Trophoblast cell (in vitro differentiated cells and primary cell): ENCODE measurements at regions not wholly inside any gene's neighbourhood (a gene's known extent, or its start where the extent isn't known, plus 50 kb on each side); places are given as distances from the start of the nearest gene placed in this dataset.

Experiments used
- DNase-seq, 2 donors: peaks; one replicate each; pipeline ENCODE4 v3.0.0-alpha.2; 2016
- H2AFZ ChIP-seq: 2 replicates; pipeline ENCODE4 v1.6.1; 2013; ENCODE audit warnings: low read length, moderate library complexity, mild to moderate bottlenecking; ENCODE audit not compliant: insufficient read depth, poor library complexity
- H2AK5ac ChIP-seq: 2 replicates; pipeline ENCODE4 v1.6.1; 2013; ENCODE audit warnings: mild to moderate bottlenecking, low read length
- H2BK120ac ChIP-seq: 2 replicates; pipeline ENCODE4 v1.6.1; 2013; ENCODE audit warnings: low read length, mild to moderate bottlenecking, moderate library complexity; ENCODE audit not compliant: insufficient read depth, poor library complexity
- H2BK12ac ChIP-seq: 2 replicates; pipeline ENCODE4 v1.6.1; 2013; ENCODE audit warnings: mild to moderate bottlenecking, low read length, moderate library complexity
- H2BK5ac ChIP-seq: 2 replicates; pipeline ENCODE4 v1.6.1; 2013; ENCODE audit warnings: low read length, low read depth, moderate library complexity, mild to moderate bottlenecking; ENCODE audit not compliant: poor library complexity
- H3K14ac ChIP-seq: 2 replicates; pipeline ENCODE4 v1.6.1; 2013; ENCODE audit warnings: mild to moderate bottlenecking, low read length
- H3K18ac ChIP-seq: 2 replicates; pipeline ENCODE4 v1.6.1; 2013; ENCODE audit warnings: mild to moderate bottlenecking, low read length
- H3K23ac ChIP-seq: 2 replicates; pipeline ENCODE4 v1.6.1; 2013; ENCODE audit warnings: low read length
- H3K27ac ChIP-seq: 2 replicates; pipeline ENCODE4 v1.5.1; 2013; ENCODE audit warnings: low read depth, mild to moderate bottlenecking, inconsistent platforms, low read length, moderate library complexity
- H3K27me3 ChIP-seq: 2 replicates; pipeline ENCODE4 v1.6.1; 2013; ENCODE audit warnings: inconsistent platforms, mild to moderate bottlenecking, low read length, moderate library complexity; ENCODE audit not compliant: insufficient read depth
- H3K36me3 ChIP-seq, 2 experiments: 1 replicate in 1 of 2; 2 replicates in 1 of 2; pipeline ENCODE4 v1.6.1; 2013; ENCODE audit warnings: low read length in 2 of 2, mild to moderate bottlenecking in 2 of 2, moderate library complexity in 1 of 2; ENCODE audit not compliant: insufficient read depth in 2 of 2, control insufficient read depth in 1 of 2
- H3K4ac ChIP-seq: 2 replicates; pipeline ENCODE4 v1.6.1; 2013; ENCODE audit warnings: low read depth, mild to moderate bottlenecking, low read length, moderate library complexity
- H3K4me1 ChIP-seq, 2 experiments: 1 replicate in 1 of 2; 2 replicates in 1 of 2; pipeline ENCODE4 v1.6.1; 2013; ENCODE audit warnings: low read length in 2 of 2, mild to moderate bottlenecking in 2 of 2, moderate library complexity in 1 of 2; ENCODE audit not compliant: insufficient read depth in 2 of 2, control insufficient read depth in 1 of 2
- H3K4me2 ChIP-seq: 2 replicates; pipeline ENCODE4 v1.6.1; 2013; ENCODE audit warnings: inconsistent platforms, mild to moderate bottlenecking, low read length, moderate library complexity
- H3K4me3 ChIP-seq: 2 replicates; pipeline ENCODE4 v1.5.1; 2013; ENCODE audit warnings: mild to moderate bottlenecking, low read depth, low read length, inconsistent platforms
- H3K79me1 ChIP-seq: one replicate; pipeline ENCODE4 v1.6.1; 2013; ENCODE audit warnings: low read length
- H3K79me2 ChIP-seq: 2 replicates; pipeline ENCODE4 v1.6.1; 2013; ENCODE audit warnings: low read length, mild to moderate bottlenecking; ENCODE audit not compliant: control insufficient read depth, insufficient read depth, poor library complexity
- H3K9ac ChIP-seq: 2 replicates; pipeline ENCODE4 v1.6.1; 2013; ENCODE audit warnings: mild to moderate bottlenecking, low read length
- H3K9me3 ChIP-seq: 2 replicates; pipeline ENCODE4 v1.6.1; 2013; ENCODE audit warnings: low read depth, mild to moderate bottlenecking, control low read depth, inconsistent platforms, low read length; ENCODE audit not compliant: insufficient read depth
- H4K12ac ChIP-seq: 2 replicates; pipeline ENCODE4 v1.6.1; 2013; ENCODE audit warnings: low read depth, mild to moderate bottlenecking, low read length, moderate library complexity
- H4K8ac ChIP-seq: 2 replicates; pipeline ENCODE4 v1.6.1; 2013; ENCODE audit warnings: low read depth, mild to moderate bottlenecking, low read length, moderate library complexity
- H4K91ac ChIP-seq: one replicate; pipeline ENCODE4 v1.6.1; 2013; ENCODE audit warnings: low read depth, mild to moderate bottlenecking, low read length, moderate library complexity
- WGBS: extraction: QIAGEN DNeasy Blood & Tissue Kit; methylation state at CpG from one replicate; pipeline ENCODE4 v1.1.7; 2013; ENCODE audit warnings: missing lambda C conversion rate; ENCODE audit not compliant: insufficient read length, insufficient coverage; ENCODE audit errors: extremely low coverage; 5-methylcytosine and 5-hydroxymethylcytosine counted together

DNA sequence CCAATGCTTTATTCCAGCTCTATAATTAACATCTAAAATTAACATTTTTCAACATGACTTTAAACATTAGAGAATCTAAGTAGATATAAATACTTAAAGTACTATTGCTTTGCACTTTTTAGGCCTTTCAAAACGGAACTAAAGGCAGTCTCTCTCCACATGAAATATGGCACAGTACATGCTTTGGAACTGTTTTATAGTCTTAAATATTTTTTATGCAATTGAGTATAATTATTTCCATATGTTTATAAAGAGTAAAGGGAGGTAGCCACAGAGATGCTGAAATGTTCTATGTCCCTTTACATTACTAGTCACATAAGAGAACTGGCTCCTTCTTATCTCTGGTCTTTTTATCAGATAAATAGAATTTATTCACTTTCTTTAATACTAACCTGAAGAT lies 674.0 kb downstream of the PLCL1 start:
- H3K9me3 ChIP-seq: no peaks in the 10 kb centered on the region
- no peaks in the 10 kb centered on the region for H3K79me1 ChIP-seq

DNA sequence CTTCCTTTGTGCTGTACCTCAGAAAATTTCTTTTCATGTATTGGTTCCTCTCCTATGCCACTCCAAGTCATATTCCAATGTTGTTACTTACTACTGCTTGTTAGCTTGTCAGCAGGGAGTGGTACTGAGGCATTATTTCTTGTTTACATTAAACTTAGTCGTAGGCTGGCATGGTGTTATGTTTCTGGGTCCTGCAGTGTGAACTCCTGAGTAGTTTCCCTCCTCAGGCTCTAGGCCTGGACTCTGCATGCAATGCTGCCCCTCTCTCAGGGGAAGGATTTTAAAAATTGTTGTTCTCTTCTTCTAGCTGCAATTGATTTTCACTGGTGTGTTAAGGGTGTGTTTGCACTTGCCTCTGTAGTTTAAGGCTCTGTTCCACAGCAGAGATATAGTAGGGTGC lies 671.6 kb downstream of the PLCL1 start:
- no CpG with 5 or more reads among the region's 1 CpG for WGBS
- Histone ChIP-seq H3K27me3 (no peaks in the 10 kb centered on the region), H2BK12ac (no peak overlapping the region), H3K18ac (no peak overlapping the region), H3K79me2 (no peaks in the 10 kb centered on the region), H4K91ac (no peak overlapping the region), H3K9ac (no peak overlapping the region), H2AFZ (no peak overlapping the region), H3K27ac (no peak overlapping the region), H2BK5ac (no peak overlapping the region), H3K23ac (no peak overlapping the region), H4K12ac (no peak overlapping the region), H3K79me1 (no peaks in the 10 kb centered on the region), H3K4me2 (no peak overlapping the region), H2AK5ac (no peak overlapping the region), H3K14ac (no peak overlapping the region), H3K9me3 (no peaks in the 10 kb centered on the region), H3K4me1 (no peaks in the 10 kb centered on the region), H3K36me3 (no peaks in the 10 kb centered on the region), H3K4ac (no peak overlapping the region), H4K8ac (no peak overlapping the region), H2BK120ac (no peak overlapping the region), H3K4me3 (no peak overlapping the region)
- no peak for DNase-seq

More for the DNA sequence above, 674.0 kb downstream of the PLCL1 start:
- no peak overlapping the region for H2BK120ac ChIP-seq
- no peak overlapping the region for H3K4me2 ChIP-seq
- no peak overlapping the region for H3K4ac ChIP-seq
- no peak overlapping the region for H3K27ac ChIP-seq
- H3K4me1 ChIP-seq: no peaks in the 10 kb centered on the region
- no peak overlapping the region for H3K18ac ChIP-seq
- H2AFZ ChIP-seq: no peak overlapping the region
- DNase-seq: no peak
- no CpG with 5 or more reads among the region's 1 CpG for WGBS
- H3K4me3 ChIP-seq: no peak overlapping the region
- H3K9ac ChIP-seq: no peak overlapping the region
- H3K36me3 ChIP-seq: no peaks in the 10 kb centered on the region
- H3K14ac ChIP-seq: no peak overlapping the region
- no peak overlapping the region for H2BK5ac ChIP-seq
- H4K91ac ChIP-seq: no peak overlapping the region
- no peak overlapping the region for H4K8ac ChIP-seq
- H4K12ac ChIP-seq: no peak overlapping the region
- H3K79me2 ChIP-seq: no peaks in the 10 kb centered on the region
- no peak overlapping the region for H2BK12ac ChIP-seq
- no peak overlapping the region for H3K23ac ChIP-seq
- H3K27me3 ChIP-seq: no peaks in the 10 kb centered on the region
- no peak overlapping the region for H2AK5ac ChIP-seq

DNA sequence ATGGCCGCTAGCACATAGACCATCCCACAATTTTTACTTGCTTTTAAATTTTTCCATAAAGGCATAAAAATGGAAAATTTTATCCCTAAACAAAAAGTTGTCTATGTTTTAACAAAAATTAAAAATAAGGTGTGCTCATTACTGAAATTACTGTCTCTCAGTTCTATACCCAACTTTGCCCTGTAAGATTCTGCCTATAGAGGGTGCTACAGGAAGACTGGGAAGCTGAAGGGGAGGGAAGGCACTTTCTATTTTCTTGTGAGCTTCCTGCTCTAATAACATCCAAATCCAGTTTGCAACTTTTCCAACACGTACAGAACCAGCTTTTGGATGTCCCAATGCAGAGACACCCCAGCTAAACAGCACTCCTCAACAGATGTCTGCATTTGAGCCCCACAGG lies 666.9 kb downstream of the PLCL1 start:
- H3K79me1 ChIP-seq: no peaks in the 10 kb centered on the region
- no peak overlapping the region for H3K4ac ChIP-seq
- no CpG with 5 or more reads among the region's 2 CpGs for WGBS

DNA sequence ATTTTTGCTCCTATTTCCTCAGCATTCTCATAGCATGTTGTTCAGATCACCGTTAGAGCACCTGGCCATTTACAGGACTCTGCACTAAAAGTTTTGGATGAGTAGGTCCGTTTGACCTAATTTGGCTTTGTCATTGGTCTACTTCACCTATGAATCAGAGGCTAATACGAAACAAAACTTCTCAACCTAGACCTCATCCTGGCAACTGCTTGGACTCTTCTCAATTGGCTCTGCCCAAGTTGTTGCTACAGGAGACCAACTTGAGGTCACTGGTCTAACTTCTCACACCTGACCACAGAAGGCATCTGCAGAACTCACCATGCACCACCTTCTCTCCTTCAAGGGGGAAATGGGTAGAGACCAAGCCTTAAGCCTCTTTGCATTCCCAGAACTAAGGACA lies 663.7 kb downstream of the PLCL1 start:
- Histone ChIP-seq H4K8ac (no peak overlapping the region), H3K79me1 (no peaks in the 10 kb centered on the region), H3K27ac (no peak overlapping the region), H3K23ac (no peak overlapping the region), H3K79me2 (no peaks in the 10 kb centered on the region), H2AK5ac (no peak overlapping the region), H3K4ac (no peak overlapping the region), H3K9me3 (no peaks in the 10 kb centered on the region), H4K12ac (no peak overlapping the region), H3K27me3 (no peaks in the 10 kb centered on the region), H2AFZ (no peak overlapping the region), H2BK12ac (no peak overlapping the region), H3K4me1 (no peaks in the 10 kb centered on the region), H3K4me3 (no peak overlapping the region), H3K9ac (no peak overlapping the region), H3K4me2 (no peak overlapping the region), H4K91ac (no peak overlapping the region), H3K18ac (no peak overlapping the region), H2BK120ac (no peak overlapping the region), H3K36me3 (no peaks in the 10 kb centered on the region), H2BK5ac (no peak overlapping the region), H3K14ac (no peak overlapping the region)
- no CpG with 5 or more reads among the region's 3 CpGs for WGBS
- no peak for DNase-seq

More for the DNA sequence above, 666.9 kb downstream of the PLCL1 start:
- Histone ChIP-seq H3K27ac (no peak overlapping the region), H2BK120ac (no peak overlapping the region), H3K27me3 (no peaks in the 10 kb centered on the region), H3K23ac (no peak overlapping the region), H3K14ac (no peak overlapping the region), H2BK12ac (no peak overlapping the region), H4K91ac (no peak overlapping the region), H2AFZ (no peak overlapping the region), H3K79me2 (no peaks in the 10 kb centered on the region), H3K36me3 (no peaks in the 10 kb centered on the region), H2AK5ac (no peak overlapping the region), H4K12ac (no peak overlapping the region), H3K4me3 (no peak overlapping the region), H3K4me2 (no peak overlapping the region), H3K9ac (no peak overlapping the region), H4K8ac (no peak overlapping the region), H2BK5ac (no peak overlapping the region), H3K18ac (no peak overlapping the region), H3K4me1 (no peaks in the 10 kb centered on the region), H3K9me3 (no peaks in the 10 kb centered on the region)
- DNase-seq: no peak
